MM.1S (cell line): ENCODE measurements at regions not wholly inside any gene's neighbourhood (a gene's known extent, or its start where the extent isn't known, plus 50 kb on each side); places are given as distances from the start of the nearest gene placed in this dataset.

Experiments used
- CTCF ChIP-seq: fragments of 300-600 bp; sonication (generic); IDR thresholded peaks from 2 replicates; pipeline ENCODE4 v1.5.1; 2016; ENCODE audit warnings: antibody characterized with exemption, low read length, mixed read lengths
- EZH2 ChIP-seq: fragments of 300-600 bp; sonication (generic); optimal IDR thresholded peaks from 2 replicates; pipeline ENCODE3; 2017; ENCODE audit warnings: low read depth, mild to moderate bottlenecking, antibody characterized with exemption, low read length, mixed read lengths

GRCh38 chr10:108095932-108096925 lies 931.7 kb upstream of the SORCS1 start:
- TF ChIP-seq CTCF (no peak), EZH2 (no peak)
